GM19328 (cell line): ENCODE measurements at regions not wholly inside any gene's neighbourhood (a gene's known extent, or its start where the extent isn't known, plus 50 kb on each side); places are given as distances from the start of the nearest gene placed in this dataset.

ENCODE experiments used
- ATAC-seq: cut with Tn5 transposase; IDR thresholded peaks from one replicate; pipeline ENCODE4 v1.9.1; 2021; ENCODE audit warnings: mild to moderate bottlenecking, moderate library complexity; ENCODE audit not compliant: unreplicated experiment

DNA sequence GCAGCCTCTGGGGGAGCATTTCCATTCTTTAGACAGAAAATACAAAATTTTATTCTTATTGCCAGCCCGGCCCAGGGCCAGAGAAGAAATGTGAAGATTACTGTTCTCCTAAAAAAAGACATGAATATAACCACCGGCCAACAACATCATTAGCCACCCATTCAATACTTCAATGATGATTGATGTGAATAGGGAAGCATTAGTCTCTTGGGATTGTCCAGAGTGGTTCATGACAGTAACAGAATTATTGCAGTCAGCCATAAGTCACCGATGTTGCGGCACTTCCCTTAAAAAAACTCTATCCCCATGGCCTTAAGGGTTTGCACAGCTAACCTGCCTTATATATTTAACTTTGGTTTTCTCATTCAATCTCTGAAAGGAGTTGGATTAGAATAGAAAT is 418.7 kb downstream of the CENPC start:
- no peak for ATAC-seq

DNA sequence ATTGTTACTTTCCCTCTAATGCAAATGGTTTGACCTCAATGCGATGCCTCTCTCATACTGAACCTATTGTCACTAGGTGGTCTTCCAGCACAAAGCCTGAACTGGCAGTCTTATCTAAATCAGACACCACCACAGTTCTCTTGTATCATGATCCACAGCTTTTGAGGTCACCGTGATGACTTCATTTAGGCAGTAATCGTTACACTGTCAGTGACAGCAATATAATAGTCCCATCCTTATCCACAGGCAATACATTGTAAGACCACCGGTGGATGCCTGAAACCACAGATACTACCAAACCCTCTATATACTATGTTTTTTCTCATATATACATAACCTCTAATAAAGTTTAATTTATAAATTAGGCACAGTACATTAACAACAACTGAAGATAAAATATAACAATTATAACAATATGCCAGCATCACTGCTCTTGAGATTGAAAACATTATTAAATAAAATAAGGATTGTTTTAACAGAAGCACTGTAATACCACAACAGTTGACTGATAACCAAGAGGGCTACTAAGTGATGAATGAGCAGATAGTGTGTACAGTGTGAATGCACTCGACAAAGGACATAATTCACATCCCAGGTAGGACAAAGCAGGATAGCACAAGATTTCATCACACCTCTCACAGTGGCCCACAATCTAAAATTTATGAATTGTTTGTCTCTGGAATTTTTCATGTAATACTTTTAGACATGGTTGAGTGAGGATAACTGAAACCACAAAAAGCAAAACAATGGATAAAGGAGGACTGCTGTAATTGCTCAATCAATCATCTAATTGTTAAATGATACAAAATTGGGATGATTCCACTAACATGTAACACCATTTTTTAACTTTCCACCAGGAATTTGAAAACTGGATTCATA is 419.4 kb downstream of the CENPC start:
- ATAC-seq: no peak

DNA sequence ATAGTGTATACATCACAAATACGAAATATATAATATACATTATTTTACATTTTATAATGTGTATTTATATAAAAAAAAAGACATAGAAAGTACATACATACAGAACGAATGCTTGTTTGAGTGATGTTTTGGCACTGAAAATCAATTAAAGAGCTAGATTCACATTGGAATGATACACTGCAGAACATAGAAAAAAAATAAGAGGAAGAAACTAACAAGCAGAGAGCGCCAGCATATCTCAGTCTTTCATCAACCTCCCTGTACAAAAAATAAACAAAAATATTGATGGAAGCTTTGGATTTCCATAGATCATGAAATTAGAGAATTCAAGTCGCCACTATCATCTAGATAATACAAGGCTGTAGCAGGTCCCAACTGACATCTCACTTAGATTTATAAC is 420.6 kb downstream of the CENPC start:
- no peak for ATAC-seq

DNA sequence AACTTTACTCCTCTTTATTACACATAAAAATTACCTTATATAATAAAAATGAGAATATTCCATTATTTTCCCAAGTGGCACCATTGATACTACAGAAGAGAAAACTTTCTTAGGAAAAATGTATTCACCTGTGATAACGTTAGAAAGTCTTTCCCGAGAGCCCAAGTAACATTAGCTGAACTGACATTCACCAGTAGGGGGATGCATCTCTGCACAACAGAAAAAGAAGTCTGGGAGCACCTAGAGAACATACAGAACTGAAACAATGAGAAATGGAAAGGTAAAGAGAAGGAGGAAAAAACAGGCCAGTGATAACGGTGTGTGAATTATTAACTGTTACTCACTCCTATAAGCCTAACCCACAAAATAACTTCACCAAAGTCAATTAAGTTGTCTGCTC is 423.3 kb downstream of the CENPC start:
- no peak for ATAC-seq

DNA sequence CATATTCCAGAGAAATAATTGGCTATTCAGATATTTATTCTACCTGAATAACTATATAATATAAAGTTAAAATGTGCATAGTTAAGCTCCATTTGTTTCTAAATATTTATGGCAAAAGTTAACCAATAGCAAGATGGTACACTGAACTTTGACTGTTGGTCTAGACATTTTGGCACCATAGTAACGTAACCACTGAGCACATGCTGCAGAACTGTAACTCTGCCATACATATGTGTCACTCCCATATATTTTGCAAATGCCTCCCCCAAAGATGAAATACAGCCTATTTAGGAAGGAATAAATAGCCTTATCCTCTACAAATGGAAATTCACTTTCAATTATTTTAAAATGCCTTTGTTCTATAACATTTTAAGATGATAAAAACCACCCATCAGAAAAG is 424.9 kb downstream of the CENPC start:
- no peak for ATAC-seq

DNA sequence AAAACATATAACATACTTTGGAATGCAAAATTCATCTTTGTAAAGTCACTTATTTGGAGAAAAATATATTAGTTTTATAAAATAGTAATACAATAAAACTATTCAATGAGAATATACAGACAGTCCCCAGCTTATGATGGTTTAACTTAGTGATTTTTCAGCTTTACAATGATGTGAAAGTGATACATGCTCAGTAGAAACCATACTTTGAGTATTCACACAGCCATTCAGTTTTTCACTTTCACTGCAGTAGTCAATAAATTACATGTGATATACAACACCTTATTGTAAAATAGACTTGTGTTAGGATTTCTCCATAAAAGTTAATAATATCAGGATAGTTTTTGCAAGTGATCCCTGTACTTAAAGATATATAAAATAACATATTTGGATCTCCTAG is 436.0 kb downstream of the CENPC start:
- ATAC-seq: no peak

DNA sequence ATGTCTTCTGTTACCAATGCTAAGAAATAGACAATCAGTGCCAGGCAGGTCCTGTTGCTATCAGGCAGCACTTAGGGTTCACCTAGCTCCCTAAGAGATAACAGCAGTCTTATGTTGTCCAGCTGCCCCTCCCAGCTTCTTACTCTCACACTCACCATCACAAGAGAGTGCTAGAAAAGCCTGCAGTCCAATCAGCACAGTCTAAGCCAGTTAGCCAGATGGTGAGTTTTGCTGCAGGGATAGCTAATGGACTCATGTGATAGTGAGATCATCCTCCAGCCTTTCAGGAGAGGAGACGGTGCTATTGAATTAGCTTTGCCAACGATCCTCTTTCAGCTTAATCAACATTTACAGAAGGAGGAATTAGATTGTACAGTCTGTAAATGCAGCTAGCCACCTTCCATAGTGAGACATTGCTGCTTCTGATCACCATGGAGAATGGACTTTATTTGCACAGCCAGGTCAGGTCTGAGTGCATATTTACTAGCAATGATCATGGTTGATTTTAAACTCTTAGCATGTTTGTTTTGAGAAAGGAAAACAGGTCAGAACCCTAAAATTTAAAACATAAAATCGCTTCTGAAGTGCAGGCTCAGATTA is 438.3 kb downstream of the CENPC start:
- ATAC-seq: no peak

DNA sequence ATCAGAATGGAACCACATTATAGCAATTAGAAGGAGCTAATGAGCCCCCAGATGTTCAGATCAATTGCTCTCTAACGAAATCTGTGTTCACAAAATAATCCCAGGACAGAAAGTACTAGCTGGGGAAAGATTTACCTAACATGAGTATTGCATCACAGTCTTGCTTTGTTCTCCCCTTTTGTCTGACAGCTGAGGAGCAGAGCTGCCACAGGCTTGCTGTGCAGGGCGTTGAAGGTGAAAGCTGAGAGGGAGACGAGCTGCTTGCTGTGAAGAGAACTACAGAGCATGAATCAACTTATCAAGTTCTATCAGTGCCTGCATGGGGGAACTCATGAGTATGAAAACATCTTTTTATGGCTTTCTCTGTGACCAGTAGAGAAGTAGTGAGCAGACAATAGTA is 441.2 kb downstream of the CENPC start:
- no peak for ATAC-seq

DNA sequence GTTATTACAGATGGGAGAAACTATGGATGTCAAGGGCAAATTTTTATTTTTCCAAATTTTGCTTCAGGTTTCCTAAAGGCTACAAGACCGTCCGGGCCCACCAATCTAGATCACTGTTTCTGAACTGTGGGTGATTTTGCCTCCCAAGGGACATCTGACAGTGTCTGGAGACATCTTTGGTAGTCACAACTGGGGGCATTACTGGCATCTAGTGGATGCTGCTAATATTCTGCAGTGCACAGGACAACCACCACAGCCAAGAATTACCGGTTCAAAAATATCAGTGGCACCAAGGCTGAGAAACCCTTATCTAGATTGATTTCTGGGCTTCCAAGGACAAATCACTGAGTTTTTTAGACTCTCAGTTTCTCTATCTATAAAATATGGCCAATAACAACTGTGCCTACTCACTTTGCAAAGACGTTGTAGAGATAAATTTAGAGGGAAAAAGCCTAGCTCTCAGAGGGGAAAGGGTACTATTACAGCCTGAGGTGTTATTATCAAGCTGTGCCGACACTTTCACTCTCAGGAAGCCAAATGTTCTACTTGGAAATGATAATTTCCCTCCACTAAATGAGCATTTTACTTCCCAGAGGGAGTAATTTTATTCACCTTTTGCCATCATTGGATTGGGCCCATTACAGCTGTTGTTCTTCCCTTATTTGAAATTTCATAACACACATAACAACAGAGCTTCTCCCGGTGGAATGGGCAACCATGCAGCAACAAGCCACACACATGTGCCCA is 442.1 kb downstream of the CENPC start:
- ATAC-seq: no peak

DNA sequence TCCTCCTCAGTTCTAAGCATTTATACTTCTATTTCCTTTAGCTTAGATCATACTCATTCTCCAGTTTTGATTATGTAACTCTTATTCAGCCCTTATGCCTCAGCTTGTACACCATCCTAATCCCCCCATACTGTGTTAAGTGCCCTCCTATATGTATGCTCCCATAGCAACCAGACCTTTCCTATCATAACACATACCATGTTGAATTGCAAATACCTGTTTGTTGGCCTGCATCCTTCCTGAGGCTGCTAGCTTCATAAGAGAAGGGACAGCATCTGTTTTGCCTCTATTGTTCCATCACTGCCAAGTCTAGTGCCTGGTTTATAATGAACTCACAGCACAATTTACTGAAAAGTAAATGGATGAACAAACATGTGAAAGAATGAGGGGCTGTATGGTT is 443.7 kb downstream of the CENPC start:
- ATAC-seq: no peak

DNA sequence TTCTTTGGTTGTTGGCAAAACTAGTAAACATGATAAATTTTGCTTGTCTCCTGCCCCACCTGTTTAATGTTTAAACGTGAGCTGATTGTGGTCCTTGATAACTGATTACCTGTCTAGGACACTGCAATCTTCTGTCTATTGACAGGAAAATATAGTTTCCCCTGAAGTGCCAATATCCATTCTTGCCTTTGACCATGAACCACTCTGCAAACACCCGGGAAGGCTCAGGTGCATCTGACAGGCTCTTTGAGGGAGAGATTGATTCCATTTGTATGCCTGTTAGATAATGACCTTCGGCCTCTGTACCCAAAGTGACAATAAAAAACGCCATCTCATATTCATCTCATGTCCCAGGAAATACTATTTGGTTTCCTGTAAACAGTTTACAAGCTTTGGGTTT is 453.0 kb downstream of the CENPC start:
- ATAC-seq: no peak

DNA sequence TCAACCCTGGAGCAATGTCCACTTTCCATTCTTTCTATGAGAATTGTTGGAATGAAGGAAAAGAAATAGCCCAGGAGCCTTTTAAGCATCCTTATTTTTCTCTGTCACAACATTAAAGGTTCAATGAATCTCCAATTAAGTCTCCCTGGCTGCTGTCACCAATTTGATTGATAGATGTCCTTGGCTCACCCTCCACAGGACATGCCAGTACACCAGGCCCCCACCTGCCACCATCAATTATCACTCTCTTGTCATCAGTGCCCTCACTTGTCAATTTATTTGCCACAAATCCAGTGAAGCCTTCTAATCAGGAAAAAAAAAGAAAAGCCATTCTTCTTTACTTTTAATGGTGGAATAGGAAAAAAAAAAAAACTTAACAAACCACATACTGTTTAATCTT is 453.6 kb downstream of the CENPC start:
- ATAC-seq: no peak

DNA sequence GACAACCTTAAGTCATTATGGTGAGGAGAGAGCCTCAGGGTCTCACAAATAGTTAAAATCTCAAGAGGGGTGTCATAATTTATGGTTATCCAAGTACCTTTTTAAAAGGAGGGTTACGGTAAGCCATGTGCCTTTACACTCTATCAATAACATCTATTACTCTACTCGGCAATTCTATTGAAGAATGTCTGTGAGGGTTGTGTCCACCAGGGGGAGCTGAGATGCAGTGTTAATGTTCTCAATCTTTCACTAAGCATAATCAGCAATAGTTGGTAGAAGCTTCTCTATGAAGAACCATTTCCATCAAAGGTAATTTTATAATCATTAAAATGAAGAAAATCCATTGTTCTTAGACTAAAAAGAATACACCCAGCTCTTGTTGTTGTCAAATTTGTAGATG is 457.4 kb downstream of the CENPC start:
- peak; percentile 68 for ATAC-seq

DNA sequence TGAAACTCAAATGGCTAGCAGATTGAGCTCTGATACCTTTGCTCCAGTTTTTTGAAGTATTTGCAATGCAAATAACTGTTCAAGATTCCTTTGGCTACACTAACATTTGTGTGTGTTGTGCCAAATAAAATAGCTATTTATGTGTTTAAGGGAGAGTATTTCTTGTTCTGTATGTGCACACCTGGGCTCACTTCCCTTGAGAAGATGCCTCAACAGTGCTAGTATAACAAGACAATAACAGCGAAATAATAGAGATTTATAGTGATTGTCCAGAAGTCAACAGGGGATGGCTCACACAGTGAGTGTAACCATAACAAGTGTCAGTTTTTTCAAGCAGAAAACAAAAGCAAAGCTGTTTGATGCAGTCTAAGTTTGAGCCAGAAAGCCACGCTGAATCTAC is 460.5 kb downstream of the CENPC start:
- ATAC-seq: no peak

DNA sequence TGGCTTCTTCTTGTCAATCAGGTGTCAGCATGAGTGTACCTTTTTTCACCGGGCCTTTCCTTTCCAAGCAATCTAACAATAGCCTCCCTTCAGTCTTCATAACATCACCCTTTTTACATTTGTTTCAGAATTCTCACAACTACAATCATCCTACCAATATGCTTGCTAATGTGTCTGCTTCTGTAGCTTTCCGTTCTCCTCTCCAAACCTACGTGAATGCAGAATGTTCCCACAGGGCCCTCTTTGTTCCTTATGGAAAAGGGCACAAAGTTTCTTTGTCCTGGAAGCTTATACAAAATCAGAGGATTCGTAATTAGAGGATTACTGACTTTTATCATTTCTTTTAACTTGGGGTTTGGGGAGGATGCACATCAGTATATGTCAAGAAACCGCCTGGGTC is 461.8 kb downstream of the CENPC start:
- ATAC-seq: no peak

DNA sequence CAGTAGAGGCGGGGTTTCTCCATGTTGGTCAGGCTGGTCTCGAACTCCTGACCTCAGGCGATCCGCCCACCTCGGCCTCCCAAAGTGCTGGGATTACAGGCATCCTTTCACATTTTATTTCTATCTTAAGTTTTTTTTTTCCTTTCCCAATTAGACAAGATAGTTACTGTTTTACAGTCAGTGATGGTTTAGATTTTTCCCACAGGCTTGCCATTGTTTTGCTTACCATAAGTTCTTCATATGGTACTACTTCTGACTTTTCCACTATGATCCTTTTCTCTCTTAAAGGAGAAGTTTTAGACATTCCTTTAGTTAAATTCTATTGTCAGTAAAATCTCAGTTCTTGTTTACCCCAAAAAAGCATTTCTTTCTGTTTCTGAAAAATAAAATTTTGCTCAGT is 462.6 kb downstream of the CENPC start:
- no peak for ATAC-seq

DNA sequence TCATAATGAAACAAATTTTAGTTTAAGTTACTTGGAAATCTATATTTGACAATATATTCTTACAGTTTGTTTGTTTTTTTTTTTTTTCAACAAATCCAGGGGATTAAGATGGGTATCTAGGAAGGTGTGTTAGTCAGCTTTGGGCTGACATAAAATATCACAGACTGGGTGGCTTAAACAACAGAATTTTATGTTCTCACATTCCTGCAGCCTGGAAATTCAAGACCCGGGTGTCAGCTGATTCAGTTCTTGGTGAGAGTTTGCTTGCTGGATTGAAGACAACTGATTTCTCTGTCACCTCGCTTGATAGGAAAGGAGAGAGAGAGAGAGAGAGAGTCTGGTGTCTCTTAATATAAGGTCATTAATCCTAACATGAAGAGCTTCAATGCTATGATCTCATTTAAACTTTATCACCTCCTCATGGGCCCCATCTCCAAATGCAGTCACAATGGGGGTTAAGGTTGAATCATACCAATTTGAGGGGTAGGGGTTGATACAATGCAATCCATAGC is 465.2 kb downstream of the CENPC start:
- no peak for ATAC-seq

DNA sequence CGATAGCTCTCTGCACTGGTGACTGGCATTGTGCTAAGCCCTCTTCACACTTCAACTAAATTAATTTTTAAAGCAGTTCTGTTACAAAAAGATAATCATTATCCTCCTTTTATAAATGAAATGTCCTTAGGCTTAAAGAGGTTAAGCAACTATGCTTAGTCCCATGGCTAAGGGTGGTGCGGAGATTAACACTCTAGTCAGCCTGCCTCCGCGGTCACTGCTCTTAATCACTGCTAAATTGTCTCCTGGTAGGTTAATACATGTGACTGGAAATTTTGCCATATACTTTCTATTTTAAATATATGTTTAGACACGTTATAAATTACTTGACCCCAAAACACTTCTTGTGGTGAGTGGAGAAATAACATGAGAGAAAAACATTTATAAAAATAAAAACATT is 473.7 kb downstream of the CENPC start:
- no peak for ATAC-seq

DNA sequence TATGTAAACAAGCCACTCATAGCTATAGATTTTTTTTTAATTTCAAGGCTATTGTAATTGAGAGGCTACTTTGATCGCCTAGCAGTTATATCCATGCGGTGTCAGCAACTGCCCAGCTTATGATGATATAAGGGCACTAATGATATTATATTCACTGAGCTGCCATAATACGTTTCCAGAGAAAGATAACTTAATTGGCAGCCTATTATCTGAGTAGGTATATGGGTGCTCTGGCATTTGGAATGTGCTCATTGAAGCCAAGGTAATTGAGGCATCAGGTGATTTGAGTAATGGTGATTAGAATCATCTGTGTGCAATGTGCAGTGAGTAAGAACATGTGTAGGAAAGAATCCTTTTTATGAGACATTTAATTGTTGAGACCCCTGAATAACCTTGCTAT is 490.0 kb downstream of the CENPC start:
- no peak for ATAC-seq

DNA sequence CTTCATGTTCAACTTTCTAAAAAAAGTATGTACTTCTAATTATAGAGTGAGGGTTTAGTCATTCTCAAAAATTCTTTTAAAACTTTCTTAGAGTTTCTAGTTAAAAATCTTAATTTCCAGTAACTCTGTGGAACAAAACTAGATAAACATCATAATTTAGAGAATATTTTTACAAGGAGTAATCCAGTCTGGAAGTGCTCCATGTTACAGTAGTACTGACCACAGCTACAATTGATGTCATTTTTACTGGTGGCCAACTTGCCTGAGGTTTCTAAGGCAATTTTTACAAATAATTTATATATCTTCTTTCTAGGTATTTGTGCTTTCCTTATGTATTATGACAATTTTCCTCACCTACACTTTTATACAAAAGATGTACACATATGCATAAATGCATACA is 490.4 kb downstream of the CENPC start:
- no peak for ATAC-seq

DNA sequence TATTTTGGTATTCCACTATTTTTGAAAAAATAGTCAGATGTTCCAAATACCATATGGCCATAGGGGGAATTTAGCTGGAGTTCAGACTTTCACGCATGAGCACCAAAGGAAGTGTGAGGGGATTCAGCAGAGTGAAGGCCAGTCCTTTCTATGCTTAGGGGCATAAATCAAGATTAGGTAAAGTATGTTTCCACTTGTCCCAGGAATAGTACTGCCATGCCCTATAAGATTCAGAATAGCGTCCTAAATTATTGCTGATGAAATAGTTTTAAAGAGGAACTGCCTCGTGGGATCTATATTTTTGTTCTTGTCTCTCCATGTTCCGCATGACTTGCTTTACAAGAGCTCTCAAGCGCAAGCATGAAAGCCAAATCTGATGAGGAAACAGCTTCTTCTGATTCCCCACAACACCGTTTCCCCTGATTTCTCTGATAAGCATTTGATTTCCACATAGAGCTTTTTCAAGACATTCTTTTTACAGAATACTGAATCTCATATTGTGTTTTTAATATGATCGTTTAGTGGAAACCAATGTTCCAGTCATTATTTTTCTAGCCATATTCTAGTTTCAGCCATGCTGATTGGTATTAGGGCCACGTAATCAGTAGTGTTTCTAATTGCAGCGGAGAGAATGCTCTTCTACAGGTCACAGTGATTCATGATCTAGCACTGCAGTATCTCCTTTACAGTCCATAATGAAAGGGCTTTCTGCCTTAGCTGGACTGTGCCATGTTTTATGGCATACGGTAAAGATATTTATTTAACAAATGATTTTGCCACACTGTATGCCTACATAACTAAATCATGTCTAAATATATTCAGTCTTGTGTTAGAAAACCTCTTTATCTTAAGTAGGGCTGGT is 492.3 kb downstream of the CENPC start:
- ATAC-seq: no peak
